Nephron progenitor cell (in vitro differentiated cells): ENCODE measurements at regions not wholly inside any gene's neighbourhood (a gene's known extent, or its start where the extent isn't known, plus 50 kb on each side); places are given as distances from the start of the nearest gene placed in this dataset.
"Not testable (repeated sequence)": the region's sequence is repeated elsewhere in the genome, so short reads cannot be mapped to it uniquely, and the experiment has no call there.

Source experiments
- DNase-seq: peaks from one replicate; pipeline ENCODE4 v3.0.0; 2021
- H3K27ac Mint-ChIP-seq: 2 replicates; pipeline ENCODE4 v1.8.0; 2021; ENCODE audit warnings: mild to moderate bottlenecking, moderate library complexity, mixed read lengths
- H3K27me3 Mint-ChIP-seq: 2 replicates; pipeline ENCODE4 v1.8.0; 2021; ENCODE audit warnings: mild to moderate bottlenecking, low read depth, mixed read lengths; ENCODE audit not compliant: poor library complexity
- H3K36me3 Mint-ChIP-seq: 2 replicates; pipeline ENCODE4 v1.8.0; 2021; ENCODE audit warnings: low read depth, mixed read lengths
- H3K4me1 Mint-ChIP-seq: 2 replicates; pipeline ENCODE4 v1.8.0; 2021; ENCODE audit warnings: mixed read lengths
- H3K4me3 Mint-ChIP-seq: 2 replicates; pipeline ENCODE4 v1.8.0; 2021; ENCODE audit warnings: mild to moderate bottlenecking, moderate library complexity, mixed read lengths
- H3K9me3 Mint-ChIP-seq: 2 replicates; pipeline ENCODE4 v1.8.0; 2021; ENCODE audit warnings: mild to moderate bottlenecking, moderate library complexity, mixed read lengths
- CTCF ChIP-seq: fragments of 200-600 bp; sonication (generic); IDR thresholded peaks from 2 replicates; pipeline ENCODE4 v1.5.0; 2021; ENCODE audit warnings: antibody characterized with exemption

- peak overlapping the region; percentile 54 for H3K4me3 Mint-ChIP-seq
- TF ChIP-seq CTCF: no peak
- H3K27me3 Mint-ChIP-seq: no peaks in the 10 kb centered on the region
- no peaks in the 10 kb centered on the region for H3K4me1 Mint-ChIP-seq
- peaks cover 12% of the 10 kb centered on the region for H3K9me3 Mint-ChIP-seq
- peaks cover 5% of the 10 kb centered on the region for H3K36me3 Mint-ChIP-seq
- no peak overlapping the region for H3K27ac Mint-ChIP-seq
- DNase-seq: no peak
Measured at GRCh38 chr1:65564493-65564892, 144.0 kb downstream of the LEPR start.

GRCh38 chr1:65568285-65568684 lies 147.8 kb downstream of the LEPR start:
- DNase-seq: no peak
- Mint-ChIP-seq H3K9me3 (peaks cover 12% of the 10 kb centered on the region), H3K36me3 (peaks cover 5% of the 10 kb centered on the region), H3K27me3 (no peaks in the 10 kb centered on the region), H3K4me1 (no peaks in the 10 kb centered on the region), H3K4me3 (no peak overlapping the region), H3K27ac (no peak overlapping the region)
- no peak for TF ChIP-seq CTCF

GRCh38 chr1:65572701-65573421 lies 152.4 kb downstream of the LEPR start:
- H3K4me1 Mint-ChIP-seq: no peaks in the 10 kb centered on the region
- H3K9me3 Mint-ChIP-seq: no peaks in the 10 kb centered on the region
- H3K36me3 Mint-ChIP-seq: no peaks in the 10 kb centered on the region
- TF ChIP-seq CTCF: no peak
- no peak overlapping the region for H3K4me3 Mint-ChIP-seq
- no peak for DNase-seq
- H3K27me3 Mint-ChIP-seq: no peaks in the 10 kb centered on the region
- H3K27ac Mint-ChIP-seq: peak overlapping the region; percentile 42

GRCh38 chr1:65577278-65577677 lies 156.8 kb downstream of the LEPR start:
- Mint-ChIP-seq H3K27ac (no peak overlapping the region), H3K27me3 (no peaks in the 10 kb centered on the region), H3K4me1 (peaks cover 6% of the 10 kb centered on the region), H3K4me3 (no peak overlapping the region), H3K9me3 (no peaks in the 10 kb centered on the region), H3K36me3 (no peaks in the 10 kb centered on the region)
- no peak for TF ChIP-seq CTCF
- no peak for DNase-seq

- DNase-seq, H3K9me3 Mint-ChIP-seq, H3K4me3 Mint-ChIP-seq, H3K4me1 Mint-ChIP-seq, H3K27ac Mint-ChIP-seq, H3K36me3 Mint-ChIP-seq, H3K27me3 Mint-ChIP-seq: not testable (repeated sequence)
Measured at GRCh38 chr1:65577982-65578381, 157.5 kb downstream of the LEPR start.

GRCh38 chr1:65581119-65581518 lies 160.7 kb downstream of the LEPR start:
- no peak for TF ChIP-seq CTCF
- Mint-ChIP-seq H3K27me3 (no peaks in the 10 kb centered on the region), H3K9me3 (peaks cover 13% of the 10 kb centered on the region), H3K4me3 (no peak overlapping the region), H3K27ac (no peak overlapping the region), H3K4me1 (peaks cover 6% of the 10 kb centered on the region), H3K36me3 (no peaks in the 10 kb centered on the region)
- DNase-seq: no peak
